ENCODE measurements at regions not wholly inside any gene's neighbourhood (a gene's known extent, or its start where the extent isn't known, plus 50 kb on each side); places are given as distances from the start of the nearest gene placed in this dataset.

DNA sequence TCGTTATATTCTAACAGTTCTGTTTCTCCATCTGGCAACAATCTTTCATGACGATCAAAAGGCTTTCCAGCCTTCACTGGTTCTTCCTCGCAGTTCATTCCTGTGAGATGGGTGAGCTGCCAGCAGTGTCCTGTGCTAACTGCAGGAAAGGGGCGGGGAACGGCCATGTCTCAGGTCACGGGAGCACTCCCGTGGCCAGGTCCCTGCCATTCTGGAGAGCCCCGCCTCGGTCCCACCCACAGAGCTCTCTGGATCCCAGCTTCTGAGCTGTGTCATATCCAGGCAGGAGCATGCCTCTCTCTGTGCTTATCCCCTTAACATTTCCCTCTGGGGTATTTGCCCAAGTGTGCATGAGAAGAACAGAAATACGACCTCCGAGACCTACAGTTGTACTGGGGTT lies 297.8 kb upstream of the IRX2 start (continued):
- no peak for TF ChIP-seq U2AF1 (optimal IDR thresholded peaks at IDR 0.05; ENCODE audit: low read depth, low read length)

DNA sequence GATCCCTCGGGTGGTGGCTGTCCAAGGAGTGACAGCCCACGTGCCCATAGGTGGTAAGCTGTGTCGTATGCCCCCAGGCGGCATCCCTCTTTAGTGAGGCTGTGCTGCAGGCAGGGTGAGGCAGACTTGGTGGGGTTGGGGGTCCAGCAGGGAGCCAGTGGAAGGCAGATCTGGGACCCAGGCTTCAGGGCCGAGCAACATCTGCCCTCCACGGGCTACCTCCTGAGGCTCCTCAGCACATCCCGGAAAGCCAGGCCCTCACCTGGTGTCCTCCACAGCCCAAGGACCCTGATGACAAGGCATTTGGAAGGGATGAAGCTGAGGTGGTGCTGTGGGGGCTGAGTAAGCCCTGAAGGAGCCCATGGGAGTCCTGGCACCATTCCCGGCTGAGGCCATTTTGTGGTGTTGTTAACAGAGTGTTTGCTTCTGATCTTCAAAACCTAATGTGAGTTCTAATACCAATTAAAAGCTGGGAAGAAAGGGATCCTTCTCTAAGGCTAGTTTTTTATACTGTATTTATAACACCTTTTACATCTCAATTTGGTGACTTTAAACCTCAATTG lies 295.8 kb upstream of the IRX2 start:
- peaks cover 0 to 13% of the 10 kb centered on the region in 2 experiments; a peak in 3 of 5 replicates for H3K27me3 ChIP-seq (ENCODE audit: control insufficient read depth in 2 of 2, insufficient read depth in 2 of 2, low read length in 2 of 2)
- FAIRE-seq (no peak), DNase-seq (ENCODE audit: extremely low read depth in 1 of 4, low spot score in 3 of 4) (no peak), ATAC-seq (no peak)
- no peak overlapping the region for H3K4me3 ChIP-seq
- no peaks in the 10 kb centered on the region for H3K9me1 ChIP-seq (ENCODE audit: control insufficient read depth, insufficient read depth, low read length)
- H3K9me3 ChIP-seq (replicated peaks; ENCODE audit: control insufficient read depth, insufficient read depth, low read depth, low read length) = no peaks in the 10 kb centered on the region
- WGBS (ENCODE audit: insufficient coverage, low coverage, missing lambda C conversion rate) = 0% methylated on average over 7 of the region's 8 CpGs
- ChIA-PET POLR2A (interaction anchor here (0.6 kb wide), 1 partner anchor 669 kb away, joined by 3 read pairs; no protein-coding TSS in a partner anchor), CTCF (ENCODE audit: low intra/inter-chr PET ratio) (no interaction called here)
- H4K20me1 ChIP-seq (replicated peaks; ENCODE audit: control insufficient read depth, insufficient read depth, low read length) = no peaks in the 10 kb centered on the region
- BruUV-seq (replicated peaks) = no TSS peak
- no peak overlapping the region for H3K9ac ChIP-seq (ENCODE audit: insufficient read depth in 1 of 2, low read depth in 2 of 2, low read length in 2 of 2)
- H2AFZ ChIP-seq (ENCODE audit: low read depth, low read length) = no peak overlapping the region
- no peak overlapping the region for H3K4me2 ChIP-seq (ENCODE audit: insufficient read depth, low read length)
- no peak overlapping the region for H3K27ac ChIP-seq (ENCODE audit: extremely low read depth, low read depth, low read length)
- no peaks in the 10 kb centered on the region for H3K4me1 ChIP-seq (replicated peaks in 1 of 2; ENCODE audit: control insufficient read depth in 2 of 2, insufficient read depth in 2 of 2, low read length in 2 of 2)
- intact Hi-C loops (cut with micrococcal nuclease) (no loop called here), in situ Hi-C loops (cut with MboI) (no loop called here)
- H3K79me2 ChIP-seq (ENCODE audit: control insufficient read depth, insufficient read depth, low read length) = no peaks in the 10 kb centered on the region
- no peaks in the 10 kb centered on the region for H3K36me3 ChIP-seq (ENCODE audit: control insufficient read depth, insufficient read depth, low read length)
- TF ChIP-seq ZC3H8 (IDR thresholded peaks at IDR 0.05) (no peak), HMG20B (CRISPR knock-in tag; IDR thresholded peaks at IDR 0.05) (no peak), JUND (IDR thresholded peaks at IDR 0.05; ENCODE audit: borderline replicate concordance, low read depth, low read length) (no peak), JUND (tag; IDR thresholded peaks at IDR 0.05; ENCODE audit: borderline replicate concordance, low read depth, low read length) (no peak), ZC3H4 (CRISPR knock-in tag; IDR thresholded peaks at IDR 0.05; ENCODE audit: borderline replicate concordance) (no peak), CAMTA2 (CRISPR knock-in tag; conservative IDR thresholded peaks at IDR 0.05) (no peak), ZNF444 (CRISPR knock-in tag; IDR thresholded peaks at IDR 0.05) (no peak), HNRNPH1 (optimal IDR thresholded peaks at IDR 0.05; ENCODE audit: low read depth, low read length) (no peak), ZNF311 (CRISPR knock-in tag; IDR thresholded peaks at IDR 0.05) (no peak)
- TF ChIP-seq, protein P1, sequence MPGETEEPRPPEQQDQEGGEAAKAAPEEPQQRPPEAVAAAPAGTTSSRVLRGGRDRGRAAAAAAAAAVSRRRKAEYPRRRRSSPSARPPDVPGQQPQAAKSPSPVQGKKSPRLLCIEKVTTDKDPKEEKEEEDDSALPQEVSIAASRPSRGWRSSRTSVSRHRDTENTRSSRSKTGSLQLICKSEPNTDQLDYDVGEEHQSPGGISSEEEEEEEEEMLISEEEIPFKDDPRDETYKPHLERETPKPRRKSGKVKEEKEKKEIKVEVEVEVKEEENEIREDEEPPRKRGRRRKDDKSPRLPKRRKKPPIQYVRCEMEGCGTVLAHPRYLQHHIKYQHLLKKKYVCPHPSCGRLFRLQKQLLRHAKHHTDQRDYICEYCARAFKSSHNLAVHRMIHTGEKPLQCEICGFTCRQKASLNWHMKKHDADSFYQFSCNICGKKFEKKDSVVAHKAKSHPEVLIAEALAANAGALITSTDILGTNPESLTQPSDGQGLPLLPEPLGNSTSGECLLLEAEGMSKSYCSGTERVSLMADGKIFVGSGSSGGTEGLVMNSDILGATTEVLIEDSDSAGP (CRISPR knock-in tag; IDR thresholded peaks at IDR 0.05) = no peak
- TF ChIP-seq, protein P2, sequence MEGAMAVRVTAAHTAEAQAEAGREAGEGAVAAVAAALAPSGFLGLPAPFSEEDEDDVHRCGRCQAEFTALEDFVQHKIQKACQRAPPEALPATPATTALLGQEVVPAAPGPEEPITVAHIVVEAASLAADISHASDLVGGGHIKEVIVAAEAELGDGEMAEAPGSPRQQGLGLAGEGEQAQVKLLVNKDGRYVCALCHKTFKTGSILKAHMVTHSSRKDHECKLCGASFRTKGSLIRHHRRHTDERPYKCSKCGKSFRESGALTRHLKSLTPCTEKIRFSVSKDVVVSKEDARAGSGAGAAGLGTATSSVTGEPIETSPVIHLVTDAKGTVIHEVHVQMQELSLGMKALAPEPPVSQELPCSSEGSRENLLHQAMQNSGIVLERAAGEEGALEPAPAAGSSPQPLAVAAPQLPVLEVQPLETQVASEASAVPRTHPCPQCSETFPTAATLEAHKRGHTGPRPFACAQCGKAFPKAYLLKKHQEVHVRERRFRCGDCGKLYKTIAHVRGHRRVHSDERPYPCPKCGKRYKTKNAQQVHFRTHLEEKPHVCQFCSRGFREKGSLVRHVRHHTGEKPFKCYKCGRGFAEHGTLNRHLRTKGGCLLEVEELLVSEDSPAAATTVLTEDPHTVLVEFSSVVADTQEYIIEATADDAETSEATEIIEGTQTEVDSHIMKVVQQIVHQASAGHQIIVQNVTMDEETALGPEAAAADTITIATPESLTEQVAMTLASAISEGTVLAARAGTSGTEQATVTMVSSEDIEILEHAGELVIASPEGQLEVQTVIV (CRISPR knock-in tag; IDR thresholded peaks at IDR 0.05; ENCODE audit: borderline replicate concordance) = no peak
- TF ChIP-seq, protein P3, sequence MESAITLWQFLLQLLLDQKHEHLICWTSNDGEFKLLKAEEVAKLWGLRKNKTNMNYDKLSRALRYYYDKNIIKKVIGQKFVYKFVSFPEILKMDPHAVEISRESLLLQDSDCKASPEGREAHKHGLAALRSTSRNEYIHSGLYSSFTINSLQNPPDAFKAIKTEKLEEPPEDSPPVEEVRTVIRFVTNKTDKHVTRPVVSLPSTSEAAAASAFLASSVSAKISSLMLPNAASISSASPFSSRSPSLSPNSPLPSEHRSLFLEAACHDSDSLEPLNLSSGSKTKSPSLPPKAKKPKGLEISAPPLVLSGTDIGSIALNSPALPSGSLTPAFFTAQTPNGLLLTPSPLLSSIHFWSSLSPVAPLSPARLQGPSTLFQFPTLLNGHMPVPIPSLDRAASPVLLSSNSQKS (CRISPR knock-in tag; IDR thresholded peaks at IDR 0.05) = no peak
- TF ChIP-seq, protein P4, sequence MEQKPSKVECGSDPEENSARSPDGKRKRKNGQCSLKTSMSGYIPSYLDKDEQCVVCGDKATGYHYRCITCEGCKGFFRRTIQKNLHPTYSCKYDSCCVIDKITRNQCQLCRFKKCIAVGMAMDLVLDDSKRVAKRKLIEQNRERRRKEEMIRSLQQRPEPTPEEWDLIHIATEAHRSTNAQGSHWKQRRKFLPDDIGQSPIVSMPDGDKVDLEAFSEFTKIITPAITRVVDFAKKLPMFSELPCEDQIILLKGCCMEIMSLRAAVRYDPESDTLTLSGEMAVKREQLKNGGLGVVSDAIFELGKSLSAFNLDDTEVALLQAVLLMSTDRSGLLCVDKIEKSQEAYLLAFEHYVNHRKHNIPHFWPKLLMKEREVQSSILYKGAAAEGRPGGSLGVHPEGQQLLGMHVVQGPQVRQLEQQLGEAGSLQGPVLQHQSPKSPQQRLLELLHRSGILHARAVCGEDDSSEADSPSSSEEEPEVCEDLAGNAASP (IDR thresholded peaks at IDR 0.05) = no peak
